Activated T-helper 1 cell treated with anti-CD3 and anti-CD28 coated beads, Interleukin-2, amount 50 U/mL, for 16 hours (primary cell): ENCODE measurements at regions not wholly inside any gene's neighbourhood (a gene's known extent, or its start where the extent isn't known, plus 50 kb on each side); places are given as distances from the start of the nearest gene placed in this dataset.
"Not testable (repeated sequence)": the region's sequence is repeated elsewhere in the genome, so short reads cannot be mapped to it uniquely, and the experiment has no call there.

ENCODE experiments used
- DNase-seq, 2 donors: peaks; one replicate each; pipeline ENCODE4 v3.0.0-alpha.2; 2020; ENCODE audit warnings: low read depth in 1 of 2, low spot score in 1 of 2

GRCh38 chr6:113758826-113759574 lies 98.1 kb upstream of the MARCKS start:
- DNase-seq: no peak

- no peak for DNase-seq
Observed at GRCh38 chr6:113762641-113763040, 94.5 kb upstream of the MARCKS start.

- no peak for DNase-seq
Observed at GRCh38 chr6:113763311-113763766, 93.8 kb upstream of the MARCKS start.

- DNase-seq: no peak
Observed at GRCh38 chr6:113763876-113764275, 93.3 kb upstream of the MARCKS start.

- no peak for DNase-seq
Observed at GRCh38 chr6:113765909-113766308, 91.2 kb upstream of the MARCKS start.

GRCh38 chr6:113767985-113768384 lies 89.2 kb upstream of the MARCKS start:
- DNase-seq: no peak

- no peak for DNase-seq
Observed at GRCh38 chr6:113772961-113773360, 84.2 kb upstream of the MARCKS start.

- DNase-seq: no peak
Observed at GRCh38 chr6:113774127-113774825, 82.9 kb upstream of the MARCKS start.

GRCh38 chr6:113776998-113777397 lies 80.1 kb upstream of the MARCKS start:
- DNase-seq: no peak

- no peak for DNase-seq
Observed at GRCh38 chr6:113777601-113778000, 79.5 kb upstream of the MARCKS start.

- DNase-seq: no peak
Observed at GRCh38 chr6:113779656-113780055, 77.5 kb upstream of the MARCKS start.

GRCh38 chr6:113782636-113783035 lies 74.5 kb upstream of the MARCKS start:
- DNase-seq: no peak

- DNase-seq: no peak
Observed at GRCh38 chr6:113786168-113786567, 71.0 kb upstream of the MARCKS start.

- DNase-seq: no peak
Observed at GRCh38 chr6:113788586-113788985, 68.6 kb upstream of the MARCKS start.

GRCh38 chr6:113791225-113791624 lies 65.9 kb upstream of the MARCKS start:
- not testable (repeated sequence) for DNase-seq

- DNase-seq: not testable (repeated sequence)
Observed at GRCh38 chr6:113795371-113795770, 61.8 kb upstream of the MARCKS start.

GRCh38 chr6:113796038-113796437 lies 61.1 kb upstream of the MARCKS start:
- DNase-seq: no peak

- DNase-seq: no peak
Observed at GRCh38 chr6:113802779-113803178, 54.4 kb upstream of the MARCKS start.

GRCh38 chr6:113805173-113805790 lies 51.9 kb upstream of the MARCKS start:
- no peak for DNase-seq

GRCh38 chr6:113805811-113806495 lies 51.2 kb upstream of the MARCKS start:
- DNase-seq: no peak
